WTC11 (cell line): ENCODE measurements at regions not wholly inside any gene's neighbourhood (a gene's known extent, or its start where the extent isn't known, plus 50 kb on each side); places are given as distances from the start of the nearest gene placed in this dataset.
"Not testable (repeated sequence)": the region's sequence is repeated elsewhere in the genome, so short reads cannot be mapped to it uniquely, and the experiment has no call there.

Source experiments
- ATAC-seq: fragments of 200-7000 bp; cut with Tn5 transposase; 2 replicates; pipeline ENCODE4 v1.10.0; 2021; ENCODE audit warnings: mild to moderate bottlenecking, moderate library complexity
- CTCF ChIA-PET: fragments of 300-600 bp; sonication (Branson Sonifier 250); formaldehyde crosslinking; loops from one replicate; lab custom pipeline; 2021; ENCODE audit warnings: antibody characterized with exemption; lab: Charles Lee
- POLR2A ChIA-PET: fragments of 350-600 bp; sonication (Branson Sonifier 250); formaldehyde crosslinking; loops from one replicate; lab custom pipeline; 2021; ENCODE audit warnings: antibody characterized with exemption; lab: Charles Lee
- DNase-seq: peaks from one replicate; pipeline ENCODE4 v3.0.0; 2021; ENCODE audit warnings: low spot score
- H3K27ac Mint-ChIP-seq: 2 replicates; pipeline ENCODE4 v1.8.0; 2021; ENCODE audit warnings: mixed read lengths
- H3K27me3 Mint-ChIP-seq: 2 replicates; pipeline ENCODE4 v1.8.0; 2021; ENCODE audit warnings: low read depth, mild to moderate bottlenecking, moderate library complexity, mixed read lengths
- H3K36me3 Mint-ChIP-seq: 2 replicates; pipeline ENCODE4 v1.8.0; 2021; ENCODE audit warnings: mixed read lengths
- H3K4me1 Mint-ChIP-seq: 2 replicates; pipeline ENCODE4 v1.8.0; 2022; ENCODE audit warnings: mixed read lengths
- H3K4me3 Mint-ChIP-seq: 2 replicates; pipeline ENCODE4 v1.8.0; 2021; ENCODE audit warnings: mild to moderate bottlenecking, moderate library complexity, mixed read lengths
- H3K9me3 Mint-ChIP-seq: 2 replicates; pipeline ENCODE4 v1.8.0; 2021; ENCODE audit warnings: mixed read lengths
- ATF1 ChIP-seq: sonication (generic); formaldehyde crosslinking; IDR thresholded peaks from 2 replicates; pipeline ENCODE4 v1.8.1; 2023; ENCODE audit warnings: mild to moderate bottlenecking, moderate library complexity, missing genetic modification reagents
- ATF3 ChIP-seq: sonication (generic); formaldehyde crosslinking; conservative IDR thresholded peaks from 2 replicates; pipeline ENCODE4 v1.8.1; 2022; ENCODE audit warnings: mild to moderate bottlenecking, missing genetic modification reagents
- E2F1 ChIP-seq: sonication (generic); formaldehyde crosslinking; IDR thresholded peaks from 2 replicates; pipeline ENCODE4 v1.8.0; 2022; ENCODE audit warnings: mild to moderate bottlenecking, missing genetic modification reagents
- E2F5 ChIP-seq: sonication (generic); formaldehyde crosslinking; IDR thresholded peaks from 2 replicates; pipeline ENCODE4 v1.8.1; 2022; ENCODE audit warnings: mild to moderate bottlenecking, moderate library complexity, missing genetic modification reagents
- ELF4 ChIP-seq: sonication (generic); formaldehyde crosslinking; IDR thresholded peaks from 2 replicates; pipeline ENCODE4 v1.8.1; 2022; ENCODE audit warnings: low read depth, mild to moderate bottlenecking, moderate library complexity, missing genetic modification reagents
- FOXJ3 ChIP-seq: sonication (generic); formaldehyde crosslinking; IDR thresholded peaks from 2 replicates; pipeline ENCODE4 v1.9.0; 2021; ENCODE audit warnings: missing genetic modification reagents, mild to moderate bottlenecking, borderline replicate concordance
- FOXP4 ChIP-seq: sonication (generic); formaldehyde crosslinking; IDR thresholded peaks from 2 replicates; pipeline ENCODE4 v1.8.0; 2022; ENCODE audit warnings: mild to moderate bottlenecking, missing genetic modification reagents
- GABPB1 ChIP-seq: sonication (generic); formaldehyde crosslinking; IDR thresholded peaks from 2 replicates; pipeline ENCODE4 v1.8.1; 2023; ENCODE audit warnings: mild to moderate bottlenecking, missing genetic modification reagents
- GTF2I ChIP-seq: fragments of 250-450 bp; sonication (Bioruptor Pico); conservative IDR thresholded peaks from 2 replicates; pipeline ENCODE4 v1.4.0; 2021; ENCODE audit warnings: mild to moderate bottlenecking
- HMGA2 ChIP-seq: fragments of 250-450 bp; sonication (Bioruptor Pico); IDR thresholded peaks from 2 replicates; pipeline ENCODE4 v1.4.0; 2021; ENCODE audit warnings: mild to moderate bottlenecking, moderate library complexity
- HMGXB4 ChIP-seq: sonication (generic); formaldehyde crosslinking; IDR thresholded peaks from 2 replicates; pipeline ENCODE4 v1.8.1; 2023; ENCODE audit warnings: mild to moderate bottlenecking, moderate library complexity, missing genetic modification reagents
- NR1H2 ChIP-seq: sonication (generic); formaldehyde crosslinking; IDR thresholded peaks from 2 replicates; pipeline ENCODE4 v1.9.0; 2021; ENCODE audit warnings: mild to moderate bottlenecking, moderate library complexity, missing genetic modification reagents
- NR3C1 ChIP-seq: sonication (generic); formaldehyde crosslinking; conservative IDR thresholded peaks from 2 replicates; pipeline ENCODE4 v1.8.1; 2023; ENCODE audit warnings: low read depth, mild to moderate bottlenecking, missing genetic modification reagents
- RELA ChIP-seq: sonication (generic); formaldehyde crosslinking; IDR thresholded peaks from 2 replicates; pipeline ENCODE4 v1.8.1; 2022; ENCODE audit warnings: missing genetic modification reagents, mild to moderate bottlenecking, borderline replicate concordance
- SMAD4 ChIP-seq: sonication (generic); formaldehyde crosslinking; IDR thresholded peaks from 2 replicates; pipeline ENCODE4 v1.8.0; 2022; ENCODE audit warnings: mild to moderate bottlenecking, missing genetic modification reagents
- SOX15 ChIP-seq: fragments of 250-450 bp; sonication (Bioruptor Pico); IDR thresholded peaks from 2 replicates; pipeline ENCODE4 v1.9.0; 2021; ENCODE audit warnings: mild to moderate bottlenecking
- TCF7 ChIP-seq: sonication (generic); formaldehyde crosslinking; IDR thresholded peaks from 2 replicates; pipeline ENCODE4 v1.8.0; 2022; ENCODE audit warnings: mild to moderate bottlenecking, low read depth, missing genetic modification reagents, moderate library complexity
- TEAD1 ChIP-seq: sonication (generic); formaldehyde crosslinking; IDR thresholded peaks from 2 replicates; pipeline ENCODE4 v1.8.0; 2022; ENCODE audit warnings: mild to moderate bottlenecking, missing genetic modification reagents
- TEAD4 ChIP-seq: sonication (generic); formaldehyde crosslinking; IDR thresholded peaks from 2 replicates; pipeline ENCODE4 v1.8.0; 2022; ENCODE audit warnings: mild to moderate bottlenecking, missing genetic modification reagents
- ZNF138 ChIP-seq: sonication (generic); formaldehyde crosslinking; conservative IDR thresholded peaks from 2 replicates; pipeline ENCODE4 v1.8.1; 2022; ENCODE audit warnings: mild to moderate bottlenecking, moderate library complexity, missing genetic modification reagents
- ZNF232 ChIP-seq: sonication (generic); formaldehyde crosslinking; IDR thresholded peaks from 2 replicates; pipeline ENCODE4 v1.8.0; 2022; ENCODE audit warnings: mild to moderate bottlenecking, missing genetic modification reagents
- ZNF263 ChIP-seq: sonication (generic); formaldehyde crosslinking; IDR thresholded peaks from 2 replicates; pipeline ENCODE4 v1.8.1; 2022; ENCODE audit warnings: low read depth, mild to moderate bottlenecking, moderate library complexity, missing genetic modification reagents
- ZNF317 ChIP-seq: sonication (generic); formaldehyde crosslinking; IDR thresholded peaks from 2 replicates; pipeline ENCODE4 v1.8.1; 2023; ENCODE audit warnings: low read depth, mild to moderate bottlenecking, moderate library complexity, missing genetic modification reagents, borderline replicate concordance
- ZNF396 ChIP-seq: fragments of 250-450 bp; sonication (Bioruptor Pico); IDR thresholded peaks from 2 replicates; pipeline ENCODE4 v1.8.0; 2021; ENCODE audit warnings: mild to moderate bottlenecking, moderate library complexity, borderline replicate concordance
- ZSCAN18 ChIP-seq: fragments of 250-450 bp; sonication (Bioruptor Pico); IDR thresholded peaks from 2 replicates; pipeline ENCODE4 v2.1.2; 2022; ENCODE audit warnings: mild to moderate bottlenecking, moderate library complexity

- peaks cover 33% of the 10 kb centered on the region for H3K9me3 Mint-ChIP-seq
- no peak overlapping the region for H3K27ac Mint-ChIP-seq
- ChIA-PET POLR2A (no interaction called here), CTCF (interaction anchor here (0.9 to 1.4 kb wide), 2 partner anchors 11 to 70 kb away, joined by 4 to 6 read pairs; no protein-coding TSS in a partner anchor)
- ATAC-seq (no peak), DNase-seq (no peak)
- H3K27me3 Mint-ChIP-seq = peaks cover 3% of the 10 kb centered on the region; the same call in 1 of the 2 replicates
- peaks cover 27% of the 10 kb centered on the region for H3K36me3 Mint-ChIP-seq
- peaks cover 13% of the 10 kb centered on the region for H3K4me1 Mint-ChIP-seq
- H3K4me3 Mint-ChIP-seq = no peak overlapping the region
- TF ChIP-seq SMAD4 (CRISPR knock-in tag) (no peak), E2F5 (CRISPR knock-in tag) (no peak), TEAD4 (no peak), HMGA2 (CRISPR knock-in tag) (no peak), NR1H2 (no peak), ZNF138 (CRISPR knock-in tag) (no peak), ELF4 (CRISPR knock-in tag) (no peak), FOXP4 (no peak), ATF1 (CRISPR knock-in tag) (no peak), FOXJ3 (CRISPR knock-in tag) (no peak), ZNF263 (CRISPR knock-in tag) (no peak), GTF2I (no peak)
Observed at GRCh38 chr21:35437941-35438340, 388.8 kb upstream of the RUNX1 start.

- Mint-ChIP-seq H3K9me3 (peaks cover 42% of the 10 kb centered on the region), H3K4me1 (peaks cover 13% of the 10 kb centered on the region), H3K4me3 (no peak overlapping the region), H3K27ac (no peak overlapping the region), H3K36me3 (peaks cover 36% of the 10 kb centered on the region), H3K27me3 (peaks cover 5% of the 10 kb centered on the region; the same call in 1 of the 2 replicates)
- POLR2A ChIA-PET = interaction anchor here (0.6 kb wide), 1 partner anchor 71 kb away, joined by 5 read pairs; no protein-coding TSS in a partner anchor
- DNase-seq (no peak), ATAC-seq (no peak)
- TF ChIP-seq TCF7 (CRISPR knock-in tag) (no peak), NR3C1 (no peak), RELA (CRISPR knock-in tag) (no peak), ZNF396 (no peak), SOX15 (CRISPR knock-in tag) (no peak), ATF3 (CRISPR knock-in tag) (no peak), ZSCAN18 (CRISPR knock-in tag) (no peak), ZNF317 (CRISPR knock-in tag) (no peak), E2F1 (CRISPR knock-in tag) (no peak), ZNF232 (CRISPR knock-in tag) (no peak), TEAD1 (CRISPR knock-in tag) (no peak), GABPB1 (CRISPR knock-in tag) (no peak), HMGXB4 (CRISPR knock-in tag) (no peak)
- CTCF ChIA-PET = interaction anchor here (0.6 to 1.6 kb wide), 9 partner anchors 10 to 691 kb away, joined by 3 to 10 read pairs (median 4); no protein-coding TSS in a partner anchor
Observed at GRCh38 chr21:35436899-35437298, 387.8 kb upstream of the RUNX1 start.

GRCh38 chr21:35432601-35433000 is 383.5 kb upstream of the RUNX1 start:
- H3K27ac Mint-ChIP-seq, CTCF ChIA-PET, H3K27me3 Mint-ChIP-seq, H3K4me3 Mint-ChIP-seq, DNase-seq, ATAC-seq, POLR2A ChIA-PET: not testable (repeated sequence)
- peaks cover 44% of the 10 kb centered on the region for H3K36me3 Mint-ChIP-seq
- H3K4me1 Mint-ChIP-seq = peaks cover 11% of the 10 kb centered on the region
- H3K9me3 Mint-ChIP-seq = peaks cover 51% of the 10 kb centered on the region
